Activated naive CD4-positive, alpha-beta T cell treated with anti-CD3 and anti-CD28 coated beads, Interleukin-2, amount 10 ng/mL, durations not matched to agents 7 days and 5 days (primary cell): ENCODE measurements at regions not wholly inside any gene's neighbourhood (a gene's known extent, or its start where the extent isn't known, plus 50 kb on each side); places are given as distances from the start of the nearest gene placed in this dataset.

Experiments
- CTCF ChIA-PET: fragments of 350-600 bp; sonication (Branson Sonifier 250); formaldehyde crosslinking; loops from one replicate; lab custom pipeline; 2021; ENCODE audit warnings: antibody characterized with exemption; lab: Charles Lee
- DNase-seq: peaks from one replicate; pipeline ENCODE4 v3.0.0-alpha.2; 2020
- H3K27ac Mint-ChIP-seq: one replicate; pipeline ENCODE4 v1.8.0; 2021; ENCODE audit warnings: mild to moderate bottlenecking, moderate library complexity, mixed read lengths
- H3K27me3 Mint-ChIP-seq: one replicate; pipeline ENCODE4 v1.8.0; 2021; ENCODE audit warnings: mild to moderate bottlenecking, mixed read lengths
- H3K36me3 Mint-ChIP-seq: one replicate; pipeline ENCODE4 v1.8.0; 2021; ENCODE audit warnings: mixed read lengths
- H3K4me1 Mint-ChIP-seq: one replicate; pipeline ENCODE4 v1.8.0; 2021; ENCODE audit warnings: mixed read lengths
- H3K4me3 Mint-ChIP-seq: one replicate; pipeline ENCODE4 v1.8.0; 2021; ENCODE audit warnings: mild to moderate bottlenecking, moderate library complexity, mixed read lengths
- H3K9me3 Mint-ChIP-seq: one replicate; pipeline ENCODE4 v1.8.0; 2021; ENCODE audit warnings: mixed read lengths

DNA sequence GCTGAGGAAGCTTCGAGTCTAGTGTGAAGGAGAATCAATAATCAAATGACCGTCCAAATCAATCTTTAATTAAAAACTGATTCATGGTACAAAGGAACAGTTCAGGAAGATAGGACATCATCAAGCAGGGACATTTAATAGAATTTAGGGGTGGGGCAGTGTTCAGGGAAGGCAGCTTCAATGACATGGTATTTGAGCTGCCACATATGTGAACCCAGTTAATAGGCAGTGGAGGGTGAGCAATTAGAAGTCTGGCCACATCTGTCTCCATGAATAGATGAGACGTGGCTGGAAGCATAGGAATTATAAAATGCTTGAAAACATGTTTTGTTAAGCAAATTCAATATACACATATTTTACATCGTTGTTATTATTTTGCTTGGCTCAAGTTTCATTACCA, 362.7 kb downstream of the PRDM2 start:
- Mint-ChIP-seq H3K36me3 (no peaks in the 10 kb centered on the region), H3K4me1 (no peaks in the 10 kb centered on the region), H3K4me3 (no peak overlapping the region), H3K9me3 (no peaks in the 10 kb centered on the region), H3K27me3 (no peaks in the 10 kb centered on the region), H3K27ac (no peak overlapping the region)
- no peak for DNase-seq
- CTCF ChIA-PET: no interaction called here

DNA sequence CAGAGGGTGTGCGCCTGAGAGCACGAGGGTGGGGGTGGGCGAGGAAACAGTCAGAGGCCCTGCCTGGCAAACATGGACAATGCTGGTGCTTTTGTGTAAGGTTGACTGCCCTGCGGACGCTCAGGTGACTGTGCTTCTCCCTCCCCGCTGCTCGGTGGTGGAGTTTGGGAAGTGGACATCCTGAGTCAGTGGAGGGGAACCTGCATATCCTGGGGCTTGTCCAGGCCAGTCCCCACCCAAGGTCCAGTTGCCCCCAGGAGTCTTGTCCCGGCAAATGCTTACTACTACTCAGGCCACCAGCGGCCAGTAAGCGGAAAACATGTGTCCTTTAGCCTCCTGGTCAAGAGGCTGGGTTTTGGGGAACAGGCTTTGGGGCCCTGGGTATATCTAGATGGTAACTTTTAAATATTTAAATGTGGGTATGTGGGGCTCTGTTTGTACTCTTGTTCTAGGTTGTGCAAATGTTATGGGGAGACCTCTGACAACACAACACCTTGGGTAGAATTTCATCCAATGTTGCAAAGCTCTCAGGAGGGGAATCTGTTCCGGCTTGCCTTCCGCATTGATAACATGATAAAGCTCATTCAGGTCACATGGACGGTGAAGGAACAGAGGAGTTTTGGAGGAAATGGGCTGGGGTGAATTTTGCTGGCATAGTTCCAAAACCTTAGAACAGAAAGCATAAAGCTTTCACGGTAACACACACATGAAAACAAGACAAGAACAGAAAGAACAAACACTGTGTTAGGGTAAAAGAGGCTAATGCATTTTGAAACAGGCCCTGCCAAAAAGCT, 364.9 kb downstream of the PRDM2 start:
- CTCF ChIA-PET: no interaction called here
- DNase-seq: no peak
- no peaks in the 10 kb centered on the region for H3K9me3 Mint-ChIP-seq
- H3K27ac Mint-ChIP-seq: no peak overlapping the region
- H3K27me3 Mint-ChIP-seq: no peaks in the 10 kb centered on the region
- no peaks in the 10 kb centered on the region for H3K36me3 Mint-ChIP-seq
- no peak overlapping the region for H3K4me3 Mint-ChIP-seq
- no peaks in the 10 kb centered on the region for H3K4me1 Mint-ChIP-seq

DNA sequence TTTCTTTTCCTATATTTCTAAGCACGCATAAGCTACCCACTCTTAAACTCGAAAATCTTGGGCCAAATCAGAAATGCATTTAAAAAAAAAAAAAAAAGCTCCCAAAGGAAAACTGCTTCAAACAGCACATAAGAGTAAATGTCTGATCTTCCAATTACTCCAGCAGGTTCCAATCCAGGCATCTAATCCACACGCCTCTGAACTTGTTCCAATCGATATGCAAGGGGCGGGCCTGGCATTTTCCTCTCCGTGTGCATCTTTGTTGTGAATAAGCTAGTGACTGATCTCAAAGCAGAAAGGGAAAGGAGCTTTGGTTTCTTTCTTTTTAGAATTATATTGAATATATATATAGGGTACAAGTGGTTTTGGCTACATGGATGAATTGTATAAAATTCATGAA, 365.5 kb downstream of the PRDM2 start:
- no peak for DNase-seq
- Mint-ChIP-seq H3K36me3 (no peaks in the 10 kb centered on the region), H3K27ac (no peak overlapping the region), H3K9me3 (no peaks in the 10 kb centered on the region), H3K4me1 (no peaks in the 10 kb centered on the region), H3K4me3 (no peak overlapping the region), H3K27me3 (no peaks in the 10 kb centered on the region)
- CTCF ChIA-PET: no interaction called here

DNA sequence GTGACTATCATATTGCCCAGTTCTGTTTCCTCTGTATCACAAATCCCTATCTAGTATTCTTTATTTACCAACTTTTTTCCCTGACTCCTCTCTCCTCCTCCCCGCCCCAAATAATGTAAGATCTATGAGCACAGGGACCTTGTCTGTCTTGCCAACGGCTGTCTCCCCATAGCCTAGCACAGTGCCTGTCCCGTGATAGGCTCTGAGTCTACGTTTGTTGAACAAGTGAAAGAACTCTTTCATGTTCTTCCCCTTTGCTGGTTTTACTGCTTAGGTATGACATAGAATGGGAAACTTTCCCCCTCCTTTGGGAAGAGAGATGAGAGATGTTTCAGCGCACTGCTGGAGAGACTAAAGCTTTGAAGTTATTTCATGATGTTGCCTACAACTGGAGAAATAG, 367.0 kb downstream of the PRDM2 start:
- Mint-ChIP-seq H3K9me3 (no peaks in the 10 kb centered on the region), H3K36me3 (no peaks in the 10 kb centered on the region), H3K4me1 (no peaks in the 10 kb centered on the region), H3K27ac (no peak overlapping the region), H3K4me3 (no peak overlapping the region), H3K27me3 (no peaks in the 10 kb centered on the region)
- no peak for DNase-seq
- CTCF ChIA-PET: no interaction called here

DNA sequence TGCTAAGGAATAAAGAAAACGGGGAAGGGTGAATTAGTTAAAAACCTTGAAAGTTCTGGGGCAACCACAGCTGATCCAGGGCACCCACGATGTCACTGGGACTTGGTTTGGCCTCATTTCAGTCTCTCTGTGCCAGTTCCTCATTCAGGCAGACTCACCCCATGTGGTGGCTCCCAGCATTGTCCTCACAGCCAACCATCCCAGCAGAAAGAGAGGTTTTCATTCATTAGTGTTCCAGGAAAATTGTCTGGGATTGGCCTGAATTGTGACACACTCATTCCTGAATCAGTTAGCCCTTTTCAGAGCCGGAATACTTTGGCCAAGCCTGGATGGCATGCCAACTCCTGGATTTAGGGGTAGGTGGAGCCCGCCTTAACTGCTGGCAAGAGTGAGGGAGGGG, 367.7 kb downstream of the PRDM2 start:
- no peaks in the 10 kb centered on the region for H3K4me1 Mint-ChIP-seq
- CTCF ChIA-PET: no interaction called here
- no peak overlapping the region for H3K4me3 Mint-ChIP-seq
- no peaks in the 10 kb centered on the region for H3K36me3 Mint-ChIP-seq
- no peak for DNase-seq
- H3K9me3 Mint-ChIP-seq: no peaks in the 10 kb centered on the region
- no peaks in the 10 kb centered on the region for H3K27me3 Mint-ChIP-seq
- no peak overlapping the region for H3K27ac Mint-ChIP-seq

DNA sequence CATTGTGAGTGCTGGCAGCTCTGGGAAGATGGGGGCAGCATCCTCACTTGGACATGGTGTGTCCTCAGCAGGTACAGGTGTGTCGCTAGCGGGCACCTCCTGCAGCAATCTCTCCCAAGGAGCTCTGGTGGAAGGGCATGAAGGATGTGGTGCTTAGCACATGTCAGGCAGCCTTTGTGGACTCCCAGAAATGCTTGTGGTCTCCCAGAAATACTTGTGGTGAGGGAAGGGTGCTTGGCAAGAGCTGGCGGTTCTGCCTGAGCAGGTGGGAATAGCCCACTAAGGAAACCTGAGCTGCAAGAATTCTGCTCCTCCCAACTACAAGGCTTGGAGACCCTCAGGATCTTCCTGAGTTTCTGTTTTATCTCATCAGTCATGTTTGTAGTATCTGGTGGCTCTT, 371.6 kb downstream of the PRDM2 start:
- Mint-ChIP-seq H3K9me3 (no peaks in the 10 kb centered on the region), H3K27me3 (no peaks in the 10 kb centered on the region), H3K36me3 (no peaks in the 10 kb centered on the region), H3K4me1 (no peaks in the 10 kb centered on the region), H3K4me3 (no peak overlapping the region), H3K27ac (no peak overlapping the region)
- DNase-seq: no peak
- CTCF ChIA-PET: no interaction called here

DNA sequence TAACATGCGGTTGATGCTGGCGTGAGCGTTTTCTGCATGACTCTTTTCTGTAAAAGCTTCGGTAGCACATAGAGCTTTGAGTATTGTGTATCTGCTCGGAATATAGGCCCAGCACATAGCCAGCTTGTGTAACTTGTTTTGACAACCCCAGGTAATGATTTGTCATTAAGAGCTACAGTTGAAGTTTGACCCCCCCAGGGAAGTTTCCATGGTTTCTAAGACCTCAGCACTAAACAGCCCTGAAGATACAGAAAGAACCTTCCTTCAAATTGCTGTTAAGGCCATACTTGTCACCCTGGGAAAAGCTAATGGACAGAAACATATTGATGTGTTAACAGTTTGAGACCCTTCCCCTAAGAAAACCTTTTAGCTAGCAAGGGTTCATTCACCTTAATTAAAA, 380.7 kb downstream of the PRDM2 start:
- H3K36me3 Mint-ChIP-seq: no peaks in the 10 kb centered on the region
- DNase-seq: no peak
- H3K27me3 Mint-ChIP-seq: peaks cover 3% of the 10 kb centered on the region
- no peaks in the 10 kb centered on the region for H3K9me3 Mint-ChIP-seq
- CTCF ChIA-PET: no interaction called here
- H3K27ac Mint-ChIP-seq: no peak overlapping the region
- H3K4me1 Mint-ChIP-seq: no peaks in the 10 kb centered on the region
- H3K4me3 Mint-ChIP-seq: no peak overlapping the region

DNA sequence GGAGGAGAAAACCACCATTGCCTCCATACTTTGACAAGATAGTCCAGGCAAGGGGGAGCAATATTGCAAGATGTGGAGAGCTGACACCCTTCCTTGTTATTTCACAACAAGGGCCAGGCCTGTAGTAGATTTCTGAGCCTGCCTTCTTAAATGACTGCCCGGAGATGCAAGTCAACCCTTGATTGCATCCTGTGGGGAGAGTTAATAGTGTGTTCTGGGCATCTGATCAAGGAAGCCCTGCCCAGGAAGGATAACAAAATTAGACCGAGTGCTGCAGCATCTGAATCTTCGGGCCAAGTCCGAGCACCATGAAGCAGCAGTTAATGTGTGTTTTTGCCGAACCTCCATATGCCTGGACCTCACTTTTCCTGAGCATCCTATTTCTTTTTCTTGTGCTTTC, 382.3 kb downstream of the PRDM2 start:
- H3K36me3 Mint-ChIP-seq: no peaks in the 10 kb centered on the region
- no peak for DNase-seq
- CTCF ChIA-PET: no interaction called here
- H3K27me3 Mint-ChIP-seq: peaks cover 3% of the 10 kb centered on the region
- H3K4me1 Mint-ChIP-seq: no peaks in the 10 kb centered on the region
- no peaks in the 10 kb centered on the region for H3K9me3 Mint-ChIP-seq
- H3K4me3 Mint-ChIP-seq: no peak overlapping the region
- no peak overlapping the region for H3K27ac Mint-ChIP-seq

DNA sequence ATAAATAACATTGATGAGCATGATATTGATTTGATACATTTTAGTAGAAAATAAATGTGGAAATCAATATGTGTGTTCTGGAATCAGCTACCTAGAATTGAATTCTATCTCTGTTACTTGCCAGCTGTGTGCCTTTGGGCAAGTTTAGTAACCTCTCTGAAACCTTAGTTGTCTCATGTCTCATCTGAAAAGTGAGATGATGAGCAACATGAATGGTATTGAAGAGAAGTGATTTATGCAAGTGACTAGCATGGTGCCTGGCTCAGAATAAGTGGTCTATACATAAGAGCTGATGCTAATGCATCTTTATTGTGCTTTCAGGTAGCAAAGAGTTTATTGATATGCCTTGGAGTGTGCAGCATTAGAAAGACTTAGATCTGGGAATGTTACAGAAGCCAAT, 383.3 kb downstream of the PRDM2 start:
- H3K27ac Mint-ChIP-seq: no peak overlapping the region
- H3K9me3 Mint-ChIP-seq: no peaks in the 10 kb centered on the region
- CTCF ChIA-PET: no interaction called here
- H3K4me1 Mint-ChIP-seq: no peaks in the 10 kb centered on the region
- no peaks in the 10 kb centered on the region for H3K36me3 Mint-ChIP-seq
- no peak for DNase-seq
- H3K27me3 Mint-ChIP-seq: peaks cover 3% of the 10 kb centered on the region
- no peak overlapping the region for H3K4me3 Mint-ChIP-seq

DNA sequence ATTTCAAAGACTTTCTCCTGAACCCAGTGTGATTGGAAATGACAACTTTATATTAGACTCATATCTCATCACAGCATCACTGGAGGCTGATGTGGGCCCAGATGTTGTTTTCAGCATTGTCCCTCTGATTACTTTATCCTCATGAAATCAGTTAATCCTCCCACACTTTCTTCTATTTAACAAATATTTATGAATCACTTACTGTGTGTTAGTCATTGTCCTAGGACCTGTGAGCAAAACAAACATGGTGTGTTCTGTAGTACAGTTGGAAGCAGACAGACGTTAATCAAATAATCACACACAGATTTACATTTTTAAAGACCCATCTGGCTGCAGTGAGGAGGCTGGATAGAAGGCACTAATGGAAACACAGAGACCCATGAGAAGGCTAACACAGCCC, 383.7 kb downstream of the PRDM2 start:
- Mint-ChIP-seq H3K27me3 (peaks cover 3% of the 10 kb centered on the region), H3K4me1 (no peaks in the 10 kb centered on the region), H3K4me3 (no peak overlapping the region), H3K27ac (no peak overlapping the region), H3K9me3 (no peaks in the 10 kb centered on the region), H3K36me3 (no peaks in the 10 kb centered on the region)
- CTCF ChIA-PET: no interaction called here
- no peak for DNase-seq

DNA sequence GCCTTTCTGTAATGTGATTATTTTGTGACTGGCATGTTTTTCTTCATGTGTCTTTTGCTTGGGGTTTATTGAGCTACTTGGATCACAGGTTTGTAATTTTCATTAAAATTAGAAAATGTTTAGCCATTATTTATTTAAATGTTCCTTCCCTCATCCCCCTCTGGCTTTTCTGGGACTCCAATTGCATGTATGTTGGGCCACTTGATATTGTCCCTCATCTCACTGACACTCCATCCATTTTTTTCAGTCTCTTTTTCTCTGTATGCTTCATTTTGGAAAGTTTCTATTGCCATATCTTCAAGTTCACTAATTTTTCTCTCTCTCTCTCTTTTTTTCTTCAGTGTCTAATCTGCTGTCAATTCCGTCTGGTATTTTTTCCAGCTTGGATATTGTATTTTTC, 390.1 kb downstream of the PRDM2 start:
- CTCF ChIA-PET: no interaction called here

DNA sequence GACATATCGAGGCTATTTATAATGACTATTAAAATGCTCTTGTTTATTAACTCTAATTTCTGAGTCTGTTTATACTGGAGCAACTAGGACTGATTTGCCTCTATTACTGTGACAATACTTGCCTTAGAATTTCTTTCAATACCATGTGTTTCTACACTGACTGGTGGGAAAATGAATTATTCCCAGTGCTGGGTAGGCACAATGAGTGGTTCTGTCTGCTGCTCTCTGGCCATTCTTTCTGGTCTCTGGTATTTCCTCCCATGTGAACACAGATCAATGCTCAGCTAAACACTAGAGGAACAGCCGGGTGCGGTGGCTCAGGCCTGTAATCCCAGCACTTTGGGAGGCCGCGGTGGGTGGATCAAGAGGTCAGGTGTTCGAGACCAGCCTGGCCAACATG, 390.5 kb downstream of the PRDM2 start:
- CTCF ChIA-PET: no interaction called here
- Mint-ChIP-seq H3K27me3 (no peaks in the 10 kb centered on the region), H3K4me1 (no peaks in the 10 kb centered on the region), H3K36me3 (no peaks in the 10 kb centered on the region), H3K9me3 (no peaks in the 10 kb centered on the region), H3K27ac (no peak overlapping the region), H3K4me3 (no peak overlapping the region)
- no peak for DNase-seq

More for the DNA sequence above, 390.1 kb downstream of the PRDM2 start:
- no peak for DNase-seq
- no peaks in the 10 kb centered on the region for H3K9me3 Mint-ChIP-seq
- no peaks in the 10 kb centered on the region for H3K36me3 Mint-ChIP-seq
- H3K27me3 Mint-ChIP-seq: no peaks in the 10 kb centered on the region
- H3K27ac Mint-ChIP-seq: no peak overlapping the region
- no peak overlapping the region for H3K4me3 Mint-ChIP-seq
- no peaks in the 10 kb centered on the region for H3K4me1 Mint-ChIP-seq

DNA sequence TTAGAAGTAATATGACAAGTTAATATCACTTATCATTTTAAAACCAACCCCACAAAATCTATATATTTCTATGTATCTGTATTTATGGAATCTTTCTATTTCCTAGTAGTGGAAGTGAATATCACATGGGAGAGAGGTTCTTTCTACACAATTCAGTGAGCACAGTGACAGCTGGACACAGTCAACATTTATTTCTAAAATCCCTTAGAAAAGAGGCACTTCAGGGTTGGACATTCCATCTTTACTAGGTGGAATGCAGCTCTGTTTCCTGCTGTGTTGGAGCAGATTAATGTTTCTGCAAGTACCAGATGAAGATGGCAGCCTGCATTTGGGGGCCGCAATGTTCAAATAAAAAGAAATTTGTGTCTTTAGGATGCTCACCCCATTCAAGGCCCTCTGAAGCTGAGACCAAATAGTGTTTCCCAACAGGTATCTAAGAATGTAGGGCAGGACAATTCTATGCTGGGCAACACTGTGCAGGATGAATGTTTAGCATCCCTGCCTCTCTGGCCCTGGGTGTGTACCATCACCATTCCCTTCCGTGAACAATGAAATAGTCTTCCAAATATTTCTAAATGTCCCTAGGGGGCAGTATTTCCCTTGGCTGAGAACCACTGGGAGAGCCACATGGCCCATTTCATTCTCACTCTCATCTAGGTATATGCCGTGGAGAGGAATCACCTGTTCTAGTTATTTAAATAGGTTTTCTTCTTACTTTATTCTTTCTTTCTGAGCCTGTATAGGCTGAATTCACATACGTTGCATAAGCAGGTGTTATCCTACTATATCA, 394.8 kb downstream of the PRDM2 start:
- no peaks in the 10 kb centered on the region for H3K4me1 Mint-ChIP-seq
- H3K9me3 Mint-ChIP-seq: no peaks in the 10 kb centered on the region
- H3K36me3 Mint-ChIP-seq: no peaks in the 10 kb centered on the region
- H3K27me3 Mint-ChIP-seq: peaks cover 11% of the 10 kb centered on the region
- H3K27ac Mint-ChIP-seq: no peak overlapping the region
- no peak overlapping the region for H3K4me3 Mint-ChIP-seq
- DNase-seq: no peak
- CTCF ChIA-PET: no interaction called here

DNA sequence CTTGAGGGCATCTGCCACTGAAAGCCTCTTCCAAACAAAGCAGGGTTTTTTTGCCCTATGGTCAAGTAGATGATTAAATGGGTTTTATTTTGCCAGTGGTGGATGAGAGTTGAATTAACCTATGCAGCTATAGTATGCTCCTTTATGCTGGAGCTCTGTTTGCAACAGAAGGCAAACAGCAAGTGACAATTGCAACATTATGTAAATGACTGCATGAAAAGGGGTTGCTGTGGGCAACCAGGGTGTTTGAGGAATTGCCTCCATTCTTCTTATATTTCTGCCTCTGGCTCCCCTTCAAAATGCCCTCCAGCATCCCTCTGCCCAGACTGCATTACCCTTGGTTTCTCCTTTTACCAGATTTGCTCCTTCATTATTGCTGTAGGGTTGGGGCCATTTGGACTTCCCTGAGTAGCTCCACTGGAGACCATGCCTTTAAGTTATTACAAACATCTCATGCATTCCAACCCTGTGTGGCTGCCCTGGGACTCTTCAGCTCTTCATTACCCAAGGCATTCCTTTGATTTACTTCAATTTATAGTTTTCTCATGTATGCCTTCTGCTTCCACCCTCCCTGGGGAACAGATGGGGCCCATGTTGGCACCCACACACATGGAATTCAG, 398.4 kb downstream of the PRDM2 start:
- Mint-ChIP-seq H3K27ac (no peak overlapping the region), H3K27me3 (peaks cover 11% of the 10 kb centered on the region), H3K4me1 (no peaks in the 10 kb centered on the region), H3K9me3 (no peaks in the 10 kb centered on the region), H3K4me3 (no peak overlapping the region), H3K36me3 (no peaks in the 10 kb centered on the region)
- CTCF ChIA-PET: no interaction called here
- no peak for DNase-seq

DNA sequence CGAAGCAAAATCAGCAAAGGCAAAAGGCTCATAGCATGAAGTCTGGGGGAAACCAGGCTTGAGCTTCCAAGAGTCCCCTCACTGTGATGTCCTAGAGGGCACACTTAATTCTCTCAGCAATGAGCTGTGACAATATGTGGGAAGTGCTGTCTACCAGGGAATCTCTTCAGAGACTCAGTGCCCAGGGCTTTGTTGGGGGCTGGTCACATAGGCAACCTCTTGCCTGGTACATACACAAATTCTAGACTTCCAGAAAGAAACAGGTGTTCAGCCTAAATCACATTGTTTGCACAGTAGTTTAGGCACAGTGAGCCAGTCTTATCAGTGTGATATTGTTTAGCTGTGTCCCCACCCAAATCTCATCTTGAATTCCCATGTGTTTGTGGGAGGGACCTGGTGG, 400.5 kb downstream of the PRDM2 start:
- no peak overlapping the region for H3K27ac Mint-ChIP-seq
- H3K9me3 Mint-ChIP-seq: no peaks in the 10 kb centered on the region

More for the DNA sequence above, 400.5 kb downstream of the PRDM2 start:
- H3K27me3 Mint-ChIP-seq: peaks cover 11% of the 10 kb centered on the region
- no peaks in the 10 kb centered on the region for H3K36me3 Mint-ChIP-seq
- H3K4me3 Mint-ChIP-seq: no peak overlapping the region
- DNase-seq: no peak
- no peaks in the 10 kb centered on the region for H3K4me1 Mint-ChIP-seq
- CTCF ChIA-PET: no interaction called here
